ENCODE measurements at regions not wholly inside any gene's neighbourhood (a gene's known extent, or its start where the extent isn't known, plus 50 kb on each side); places are given as distances from the start of the nearest gene placed in this dataset.

GRCh38 chr17:77654296-77654695 lies 304.2 kb upstream of the TNRC6C start:
- H3K4me3 ChIP-seq: no peak overlapping the region
- no peak for DNase-seq
- intact Hi-C loops (cut with DNase I; ENCODE audit: low total_unique reads): no loop called here
- H3K36me3 ChIP-seq: no peaks in the 10 kb centered on the region
- H3K9me3 ChIP-seq: peaks cover 0 to 3% of the 10 kb centered on the region in 2 donors
- H3K27ac ChIP-seq: no peak overlapping the region
- no peaks in the 10 kb centered on the region for H3K27me3 ChIP-seq
- TF ChIP-seq POLR2A (IDR thresholded peaks at IDR 0.05) (no peak), CTCF (IDR thresholded peaks at IDR 0.05) (no peak)
- H3K4me1 ChIP-seq: no peaks in the 10 kb centered on the region

- intact Hi-C loops (cut with DNase I; ENCODE audit: low total_unique reads): no loop called here
- TF ChIP-seq CTCF (IDR thresholded peaks at IDR 0.05) (no peak), POLR2A (IDR thresholded peaks at IDR 0.05) (no peak)
These were observed 303.7 kb upstream of the TNRC6C start for GRCh38 chr17:77654850-77655249.

GRCh38 chr17:77656054-77656453 lies 302.4 kb upstream of the TNRC6C start:
- H3K4me1 ChIP-seq: no peaks in the 10 kb centered on the region
- no peak for DNase-seq
- H3K4me3 ChIP-seq: no peak overlapping the region
- intact Hi-C loops (cut with DNase I; ENCODE audit: low total_unique reads): no loop called here
- no peaks in the 10 kb centered on the region for H3K36me3 ChIP-seq
- H3K27ac ChIP-seq: no peak overlapping the region
- H3K9me3 ChIP-seq: no peaks in the 10 kb centered on the region
- TF ChIP-seq POLR2A (IDR thresholded peaks at IDR 0.05) (no peak), CTCF (IDR thresholded peaks at IDR 0.05) (no peak)
- H3K27me3 ChIP-seq: no peaks in the 10 kb centered on the region

More at GRCh38 chr17:77654850-77655249, 303.7 kb upstream of the TNRC6C start:
- Histone ChIP-seq H3K9me3 (peaks cover 0 to 3% of the 10 kb centered on the region in 2 donors), H3K4me3 (no peak overlapping the region), H3K4me1 (no peaks in the 10 kb centered on the region), H3K27ac (no peak overlapping the region), H3K27me3 (no peaks in the 10 kb centered on the region), H3K36me3 (no peaks in the 10 kb centered on the region)
- no peak for DNase-seq

GRCh38 chr17:77657839-77658238 lies 300.7 kb upstream of the TNRC6C start:
- no peaks in the 10 kb centered on the region for H3K4me1 ChIP-seq
- H3K36me3 ChIP-seq: no peaks in the 10 kb centered on the region
- no peaks in the 10 kb centered on the region for H3K9me3 ChIP-seq
- no peaks in the 10 kb centered on the region for H3K27me3 ChIP-seq
- no peak overlapping the region for H3K27ac ChIP-seq
- no peak overlapping the region for H3K4me3 ChIP-seq
- no peak for DNase-seq
- intact Hi-C loops (cut with DNase I; ENCODE audit: low total_unique reads): no loop called here
- no peak for TF ChIP-seq POLR2A (IDR thresholded peaks at IDR 0.05)
- TF ChIP-seq CTCF (IDR thresholded peaks at IDR 0.05): no peak

GRCh38 chr17:77660524-77660923 lies 298.0 kb upstream of the TNRC6C start:
- H3K27me3 ChIP-seq: no peaks in the 10 kb centered on the region
- no peaks in the 10 kb centered on the region for H3K4me1 ChIP-seq
- H3K27ac ChIP-seq: no peak overlapping the region
- H3K36me3 ChIP-seq: no peaks in the 10 kb centered on the region
- TF ChIP-seq POLR2A (IDR thresholded peaks at IDR 0.05) (no peak), CTCF (IDR thresholded peaks at IDR 0.05) (no peak)
- DNase-seq: no peak
- H3K4me3 ChIP-seq: no peak overlapping the region
- H3K9me3 ChIP-seq: no peaks in the 10 kb centered on the region
- intact Hi-C loops (cut with DNase I; ENCODE audit: low total_unique reads): no loop called here
